SU-DHL-6 (cell line): ENCODE measurements at regions not wholly inside any gene's neighbourhood (a gene's known extent, or its start where the extent isn't known, plus 50 kb on each side); places are given as distances from the start of the nearest gene placed in this dataset.

ENCODE experiments used
- CTCF ChIP-seq: fragments of 200-600 bp; sonication (generic); IDR thresholded peaks from one replicate; pipeline ENCODE4 v1.5.1; 2017; ENCODE audit warnings: antibody characterized with exemption, mild to moderate bottlenecking, low read length, moderate library complexity; ENCODE audit not compliant: insufficient read depth, poor library complexity, severe bottlenecking
- EZH2phosphoT487 ChIP-seq: fragments of 200-600 bp; sonication (generic), shearing (Covaris generic); conservative IDR thresholded peaks from 2 replicates; pipeline ENCODE4 v1.6.1; 2018; ENCODE audit warnings: mild to moderate bottlenecking, antibody characterized with exemption, low read length, moderate library complexity, mixed read lengths

- no peak for TF ChIP-seq CTCF
- no peak for TF ChIP-seq EZH2phosphoT487
These were observed 287.4 kb upstream of the SEMA3C start for GRCh38 chr7:81206217-81206616.
